A549 (cell line): ENCODE measurements at regions not wholly inside any gene's neighbourhood (a gene's known extent, or its start where the extent isn't known, plus 50 kb on each side); places are given as distances from the start of the nearest gene placed in this dataset.

Experiments
- CHD2 ChIP-seq: fragments of 150-350 bp; IDR thresholded peaks from 2 replicates; pipeline ENCODE4 v1.6.1; 2014; ENCODE audit warnings: low read length; ENCODE audit not compliant: partially characterized antibody
- CTCF ChIP-seq: fragments of >200 bp; sonication (Bioruptor Twin); formaldehyde crosslinking; IDR thresholded peaks from 3 replicates; pipeline ENCODE4 v1.5.1; 2016
- EP300 ChIP-seq, 2 experiments: fragments of >200 bp; sonication (Bioruptor Twin); formaldehyde crosslinking; IDR thresholded peaks; 2 replicates in 1 of 2; 3 replicates in 1 of 2; pipeline ENCODE4 v1.6.1; 2016 to 2017
- ESRRA ChIP-seq: fragments of 150-350 bp; IDR thresholded peaks from 2 replicates; pipeline ENCODE4 v1.6.1; 2014; ENCODE audit warnings: mild to moderate bottlenecking, low read length, borderline replicate concordance
- HDAC2 ChIP-seq: fragments of 200-600 bp; sonication (generic); IDR thresholded peaks from 2 replicates; pipeline ENCODE4 v1.6.1; 2016
- KDM1A ChIP-seq: fragments of 200-600 bp; sonication (generic); IDR thresholded peaks from 2 replicates; pipeline ENCODE4 v1.6.1; 2016; ENCODE audit warnings: low read depth, mild to moderate bottlenecking
- POLR2A ChIP-seq: IDR thresholded peaks from 2 replicates; pipeline ENCODE4 v1.6.1; 2012; ENCODE audit warnings: mild to moderate bottlenecking, low read length
- RARB ChIP-seq: fragments of 250-450 bp; sonication (Bioruptor Pico); IDR thresholded peaks from 2 replicates; pipeline ENCODE4 v1.8.0; 2021; ENCODE audit warnings: mild to moderate bottlenecking, moderate library complexity
- RCOR1 ChIP-seq: fragments of 150-350 bp; IDR thresholded peaks from 2 replicates; pipeline ENCODE4 v1.6.1; 2014; ENCODE audit warnings: antibody characterized with exemption, low read length, low read depth
- ZC3H11A ChIP-seq: fragments of 450-650 bp; IDR thresholded peaks from 2 replicates; pipeline ENCODE4 v1.6.1; 2014; ENCODE audit warnings: antibody characterized with exemption, mild to moderate bottlenecking
- ZFP36 ChIP-seq: fragments of 450-650 bp; IDR thresholded peaks from 2 replicates; pipeline ENCODE4 v1.6.1; 2014; ENCODE audit warnings: borderline replicate concordance; ENCODE audit not compliant: partially characterized antibody

- no peak for TF ChIP-seq ZC3H11A
- TF ChIP-seq CHD2, result no peak
- TF ChIP-seq CTCF, result no peak
- TF ChIP-seq KDM1A, result no peak
- TF ChIP-seq ESRRA, result no peak
- no peak for TF ChIP-seq RARB (CRISPR knock-in tag)
- TF ChIP-seq RCOR1, result no peak
- no peak for TF ChIP-seq POLR2A
- no peak for TF ChIP-seq EP300 (IDR thresholded peaks at IDR 0.05)
- TF ChIP-seq HDAC2, result no peak
- TF ChIP-seq ZFP36, result no peak
These were observed 120.9 kb upstream of the ZNF804B start for GRCh38 chr7:88638583-88638982.
